Activated B cell treated with CpG ODN at 0.5 μM for 24 hours (primary cell): ENCODE measurements at regions not wholly inside any gene's neighbourhood (a gene's known extent, or its start where the extent isn't known, plus 50 kb on each side); places are given as distances from the start of the nearest gene placed in this dataset.
A peak's percentile ranks its signal among the peaks of the same experiment; 100 is the strongest.
"Not testable (repeated sequence)": the region's sequence is repeated elsewhere in the genome, so short reads cannot be mapped to it uniquely, and the experiment has no call there.

ENCODE experiments used
- ATAC-seq: fragments of 200-7000 bp; cut with Tn5 transposase; one replicate; pipeline ENCODE4 v1.10.0; 2021; ENCODE audit warnings: low read depth, mild to moderate bottlenecking, moderate library complexity
- CTCF ChIA-PET: fragments of 350-600 bp; sonication (Branson Sonifier 250); formaldehyde crosslinking; loops from one replicate; lab custom pipeline; 2021; ENCODE audit warnings: antibody characterized with exemption; lab: Charles Lee
- POLR2A ChIA-PET: fragments of 350-600 bp; sonication (Branson Sonifier 250); formaldehyde crosslinking; loops from one replicate; lab custom pipeline; 2021; ENCODE audit warnings: antibody characterized with exemption; lab: Charles Lee
- DNase-seq: peaks from one replicate; pipeline ENCODE4 v3.0.0; 2022
- H3K27ac Mint-ChIP-seq: one replicate; pipeline ENCODE4 v1.8.0; 2020; ENCODE audit warnings: mixed read lengths
- H3K27me3 Mint-ChIP-seq: one replicate; pipeline ENCODE4 v1.8.0; 2021; ENCODE audit warnings: mixed read lengths
- H3K36me3 Mint-ChIP-seq: one replicate; pipeline ENCODE4 v1.8.0; 2021; ENCODE audit warnings: low read depth, mixed read lengths
- H3K4me1 Mint-ChIP-seq: one replicate; pipeline ENCODE4 v1.8.0; 2021; ENCODE audit warnings: mixed read lengths
- H3K4me3 Mint-ChIP-seq: one replicate; pipeline ENCODE4 v1.8.0; 2020; ENCODE audit warnings: mild to moderate bottlenecking, mixed read lengths
- H3K9me3 Mint-ChIP-seq: one replicate; pipeline ENCODE4 v1.8.0; 2020; ENCODE audit warnings: mixed read lengths
- CTCF ChIP-seq: fragments of 200-600 bp; IDR thresholded peaks from one replicate; pipeline ENCODE4 v1.8.0; 2022; ENCODE audit warnings: antibody characterized with exemption, mild to moderate bottlenecking
- intact Hi-C: fragments of 100-400 bp; cut with micrococcal nuclease; formaldehyde crosslinking; loops from one replicate; pipeline ENCODE4 v1.15.1; 2024

- no peak for TF ChIP-seq CTCF
- Mint-ChIP-seq H3K4me1 (no peaks in the 10 kb centered on the region), H3K4me3 (no peak overlapping the region), H3K9me3 (no peaks in the 10 kb centered on the region), H3K27ac (no peak overlapping the region), H3K36me3 (no peaks in the 10 kb centered on the region), H3K27me3 (no peaks in the 10 kb centered on the region)
- ChIA-PET CTCF (no interaction called here), POLR2A (no interaction called here)
- no peak for ATAC-seq
- intact Hi-C loops = no loop called here
- DNase-seq = no peak
These were observed 174.6 kb downstream of the FAM174A start for GRCh38 chr5:100709771-100710170.

- intact Hi-C loops, CTCF ChIA-PET, H3K27ac Mint-ChIP-seq, POLR2A ChIA-PET, H3K36me3 Mint-ChIP-seq, H3K4me3 Mint-ChIP-seq, H3K4me1 Mint-ChIP-seq, DNase-seq, H3K27me3 Mint-ChIP-seq, ATAC-seq, H3K9me3 Mint-ChIP-seq: not testable (repeated sequence)
These were observed 179.6 kb downstream of the FAM174A start for GRCh38 chr5:100714780-100715179.

- Mint-ChIP-seq H3K27ac (no peak overlapping the region), H3K36me3 (no peaks in the 10 kb centered on the region), H3K4me1 (no peaks in the 10 kb centered on the region), H3K9me3 (no peaks in the 10 kb centered on the region), H3K27me3 (no peaks in the 10 kb centered on the region), H3K4me3 (no peak overlapping the region)
- CTCF ChIA-PET = no interaction called here
- DNase-seq (no peak), ATAC-seq (no peak)
- TF ChIP-seq CTCF = no peak
- intact Hi-C loops = no loop called here
- POLR2A ChIA-PET = interaction anchor here (0.6 kb wide), 1 partner anchor 56 kb away, joined by 3 read pairs; no protein-coding TSS in a partner anchor
These were observed 180.4 kb downstream of the ST8SIA4 start for GRCh38 chr5:100722657-100723056.

- DNase-seq = no peak
These were observed 179.9 kb downstream of the ST8SIA4 start for GRCh38 chr5:100723229-100723628.

GRCh38 chr5:100726116-100726515 lies 177.0 kb downstream of the ST8SIA4 start:
- intact Hi-C loops = loop anchor here (1.0 kb wide), 1 partner anchor 8 kb away; no protein-coding TSS in a partner anchor
- Mint-ChIP-seq H3K36me3 (no peaks in the 10 kb centered on the region), H3K9me3 (no peaks in the 10 kb centered on the region), H3K27me3 (no peaks in the 10 kb centered on the region), H3K4me3 (no peak overlapping the region), H3K4me1 (no peaks in the 10 kb centered on the region), H3K27ac (no peak overlapping the region)
- no peak for DNase-seq
- ChIA-PET POLR2A (no interaction called here), CTCF (no interaction called here)
- TF ChIP-seq CTCF = no peak
- ATAC-seq = no peak

More at GRCh38 chr5:100723229-100723628, 179.9 kb downstream of the ST8SIA4 start:
- no peak overlapping the region for H3K27ac Mint-ChIP-seq
- H3K36me3 Mint-ChIP-seq = no peaks in the 10 kb centered on the region
- ChIA-PET CTCF (no interaction called here), POLR2A (interaction anchor here (0.6 kb wide), 1 partner anchor 56 kb away, joined by 3 read pairs; no protein-coding TSS in a partner anchor)
- no peaks in the 10 kb centered on the region for H3K27me3 Mint-ChIP-seq
- no peaks in the 10 kb centered on the region for H3K9me3 Mint-ChIP-seq
- intact Hi-C loops = no loop called here
- H3K4me3 Mint-ChIP-seq = no peak overlapping the region
- no peak for ATAC-seq
- TF ChIP-seq CTCF = no peak
- no peaks in the 10 kb centered on the region for H3K4me1 Mint-ChIP-seq

- Mint-ChIP-seq H3K27ac (peak overlapping the region; percentile 14), H3K4me3 (peak overlapping the region; percentile 62), H3K36me3 (no peaks in the 10 kb centered on the region), H3K27me3 (no peaks in the 10 kb centered on the region), H3K4me1 (peaks cover 7% of the 10 kb centered on the region), H3K9me3 (no peaks in the 10 kb centered on the region)
- no peak for TF ChIP-seq CTCF
- ATAC-seq (peak; percentile 56), DNase-seq (no peak)
- intact Hi-C loops = loop anchor here (2.0 kb wide), 1 partner anchor 15 kb away; no protein-coding TSS in a partner anchor
- POLR2A ChIA-PET = no interaction called here
- CTCF ChIA-PET = no interaction called here
These were observed 171.3 kb downstream of the ST8SIA4 start for GRCh38 chr5:100731768-100732167.
